ENCODE measurements at regions not wholly inside any gene's neighbourhood (a gene's known extent, or its start where the extent isn't known, plus 50 kb on each side); places are given as distances from the start of the nearest gene placed in this dataset.
A peak's percentile ranks its signal among the peaks of the same experiment; 100 is the strongest.

- Histone ChIP-seq H3K27me3 (peaks cover 97% of the 10 kb centered on the region), H3K4me2 (no peak overlapping the region)
- no peak for TF ChIP-seq Cebpa-rat (IDR thresholded peaks at IDR 0.05)
Observed at GRCh38 chrX:10744007-10744406, 123.6 kb upstream of the MID1 start.

GRCh38 chrX:10747975-10748374, 127.6 kb upstream of the MID1 start:
- no peak for TF ChIP-seq Cebpa-rat (IDR thresholded peaks at IDR 0.05)

More at GRCh38 chrX:10744007-10744406, 123.6 kb upstream of the MID1 start:
- Histone ChIP-seq H3K27ac (no peak overlapping the region), H3K4me3 (no peak overlapping the region), H3K9me3 (no peaks in the 10 kb centered on the region), H3K4me1 (no peaks in the 10 kb centered on the region), H3K36me3 (no peaks in the 10 kb centered on the region), H3K9ac (no peak overlapping the region), H4K20me1 (no peaks in the 10 kb centered on the region; the same call in 1 of the 2 replicates)

GRCh38 chrX:10749113-10749512, 128.7 kb upstream of the MID1 start:
- H3K36me3 ChIP-seq, result no peaks in the 10 kb centered on the region
- no peak overlapping the region for H3K27ac ChIP-seq
- H3K4me2 ChIP-seq, result no peak overlapping the region
- no peak overlapping the region for H3K9ac ChIP-seq
- no peaks in the 10 kb centered on the region for H3K9me3 ChIP-seq
- no peak overlapping the region for H3K4me3 ChIP-seq
- H3K4me1 ChIP-seq, result no peaks in the 10 kb centered on the region
- H3K27me3 ChIP-seq, result peaks cover 97% of the 10 kb centered on the region
- H4K20me1 ChIP-seq, result no peaks in the 10 kb centered on the region
- TF ChIP-seq Cebpa-rat (IDR thresholded peaks at IDR 0.05), result no peak

More at GRCh38 chrX:10747975-10748374, 127.6 kb upstream of the MID1 start:
- H3K36me3 ChIP-seq, result no peaks in the 10 kb centered on the region
- no peaks in the 10 kb centered on the region for H3K4me1 ChIP-seq
- H4K20me1 ChIP-seq, result no peaks in the 10 kb centered on the region
- no peaks in the 10 kb centered on the region for H3K9me3 ChIP-seq
- H3K27ac ChIP-seq, result no peak overlapping the region
- H3K27me3 ChIP-seq, result peaks cover 97% of the 10 kb centered on the region
- H3K4me2 ChIP-seq, result no peak overlapping the region
- no peak overlapping the region for H3K9ac ChIP-seq
- no peak overlapping the region for H3K4me3 ChIP-seq

DNA sequence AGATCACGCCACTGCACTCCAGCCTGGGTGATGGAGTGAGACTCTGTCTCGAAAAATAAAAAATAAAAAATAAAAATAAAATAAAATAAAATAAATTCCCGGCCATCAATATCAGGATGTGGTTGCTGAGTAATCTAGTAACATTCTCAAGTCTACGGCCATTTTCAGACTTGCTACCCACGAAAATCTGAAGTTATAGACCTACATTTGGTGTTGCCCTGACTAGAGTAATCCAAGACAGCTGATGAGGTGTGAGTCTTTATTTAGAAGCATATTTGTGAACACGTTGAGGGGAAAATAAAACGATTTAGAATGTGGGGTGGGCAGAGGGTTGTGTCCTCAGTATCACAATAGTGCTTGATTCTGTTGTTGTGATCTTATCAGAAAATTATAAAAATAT, 130.2 kb upstream of the MID1 start:
- Histone ChIP-seq H3K27me3 (peaks cover 97% of the 10 kb centered on the region), H3K36me3 (no peaks in the 10 kb centered on the region), H3K4me2 (no peak overlapping the region)

DNA sequence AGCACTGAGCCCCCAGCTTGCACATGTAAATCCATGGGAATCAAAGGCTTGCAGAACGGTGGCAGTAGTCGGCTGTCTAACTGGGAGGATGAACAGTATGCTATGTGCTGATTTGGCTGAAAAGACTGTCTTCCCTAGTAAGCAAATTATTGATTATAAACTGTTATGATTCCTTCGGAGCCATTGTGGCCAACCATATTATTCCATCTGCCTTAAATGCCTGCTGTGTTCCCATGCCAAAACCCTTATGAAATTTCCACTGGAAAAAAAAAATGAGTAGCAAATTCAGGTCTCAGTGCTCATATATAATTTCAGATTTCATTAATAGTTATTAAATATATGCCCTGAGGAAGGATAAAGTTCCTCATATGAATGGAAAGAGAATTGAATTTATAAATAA, 132.7 kb upstream of the MID1 start:
- no peak overlapping the region for H3K4me3 ChIP-seq
- peaks cover 17% of the 10 kb centered on the region; the same call in 1 of the 2 replicates for H4K20me1 ChIP-seq
- peaks cover 96% of the 10 kb centered on the region for H3K27me3 ChIP-seq
- H3K9ac ChIP-seq, result no peak overlapping the region
- H3K9me3 ChIP-seq, result no peaks in the 10 kb centered on the region
- H3K36me3 ChIP-seq, result no peaks in the 10 kb centered on the region
- no peak overlapping the region for H3K27ac ChIP-seq
- H3K4me2 ChIP-seq, result no peak overlapping the region
- no peaks in the 10 kb centered on the region for H3K4me1 ChIP-seq
- TF ChIP-seq Cebpa-rat (IDR thresholded peaks at IDR 0.05), result no peak

More for the DNA sequence above, 130.2 kb upstream of the MID1 start:
- H3K9me3 ChIP-seq, result no peaks in the 10 kb centered on the region
- no peak overlapping the region for H3K9ac ChIP-seq
- H3K4me3 ChIP-seq, result no peak overlapping the region
- H4K20me1 ChIP-seq, result 0 out of 2 replicates have a peak, but pooled peaks cover 4% of the 10 kb centered on the region
- H3K27ac ChIP-seq, result no peak overlapping the region
- no peak for TF ChIP-seq Cebpa-rat (IDR thresholded peaks at IDR 0.05)
- H3K4me1 ChIP-seq, result no peaks in the 10 kb centered on the region

DNA sequence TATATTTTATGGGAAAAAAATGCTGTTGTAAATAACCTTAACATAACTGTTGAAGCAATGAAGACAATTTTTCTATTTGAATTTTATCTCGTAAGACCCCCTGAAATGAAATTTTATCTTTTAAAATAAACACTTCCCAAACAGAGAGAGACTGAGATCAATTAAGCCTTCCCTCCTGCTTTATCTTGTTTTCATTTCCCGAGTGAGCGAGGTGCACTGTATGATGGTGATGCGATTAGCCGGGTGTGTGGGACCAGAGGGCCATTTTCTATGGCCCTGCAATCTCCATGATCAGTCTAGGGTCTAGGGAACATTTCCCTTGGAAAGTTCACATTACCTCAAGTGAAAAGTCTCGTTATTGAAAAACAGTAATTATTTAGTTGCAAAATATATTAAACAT, 134.1 kb upstream of the MID1 start:
- no peak overlapping the region for H3K9ac ChIP-seq
- H3K4me1 ChIP-seq, result peaks cover 6% of the 10 kb centered on the region
- peaks cover 96% of the 10 kb centered on the region for H3K27me3 ChIP-seq
- H3K4me3 ChIP-seq, result no peak overlapping the region
- no peak for TF ChIP-seq Cebpa-rat (IDR thresholded peaks at IDR 0.05)
- no peaks in the 10 kb centered on the region for H3K36me3 ChIP-seq
- peaks cover 17% of the 10 kb centered on the region; the same call in 1 of the 2 replicates for H4K20me1 ChIP-seq
- H3K4me2 ChIP-seq, result no peak overlapping the region
- no peaks in the 10 kb centered on the region for H3K9me3 ChIP-seq
- H3K27ac ChIP-seq, result no peak overlapping the region

GRCh38 chrX:10755439-10756334, 135.3 kb upstream of the MID1 start:
- H3K4me1 ChIP-seq, result peaks cover 13% of the 10 kb centered on the region
- H3K27ac ChIP-seq, result no peak overlapping the region
- no peak for TF ChIP-seq Cebpa-rat (IDR thresholded peaks at IDR 0.05)
- no peak overlapping the region for H3K9ac ChIP-seq
- peaks cover 17% of the 10 kb centered on the region; the same call in 1 of the 2 replicates for H4K20me1 ChIP-seq
- peaks cover 96% of the 10 kb centered on the region for H3K27me3 ChIP-seq
- no peak overlapping the region for H3K4me3 ChIP-seq
- H3K4me2 ChIP-seq, result no peak overlapping the region
- H3K9me3 ChIP-seq, result no peaks in the 10 kb centered on the region
- H3K36me3 ChIP-seq, result no peaks in the 10 kb centered on the region

- H3K9me3 ChIP-seq, result no peaks in the 10 kb centered on the region
- peaks cover 13% of the 10 kb centered on the region for H3K4me1 ChIP-seq
- H3K27ac ChIP-seq, result no peak overlapping the region
- H3K9ac ChIP-seq, result no peak overlapping the region
- no peaks in the 10 kb centered on the region for H3K36me3 ChIP-seq
- H3K4me2 ChIP-seq, result no peak overlapping the region
- no peak overlapping the region for H3K4me3 ChIP-seq
- peaks cover 96% of the 10 kb centered on the region for H3K27me3 ChIP-seq
- peaks cover 17% of the 10 kb centered on the region; the same call in 1 of the 2 replicates for H4K20me1 ChIP-seq
- TF ChIP-seq Cebpa-rat (IDR thresholded peaks at IDR 0.05), result no peak
Observed at GRCh38 chrX:10756441-10756840, 136.1 kb upstream of the MID1 start.

DNA sequence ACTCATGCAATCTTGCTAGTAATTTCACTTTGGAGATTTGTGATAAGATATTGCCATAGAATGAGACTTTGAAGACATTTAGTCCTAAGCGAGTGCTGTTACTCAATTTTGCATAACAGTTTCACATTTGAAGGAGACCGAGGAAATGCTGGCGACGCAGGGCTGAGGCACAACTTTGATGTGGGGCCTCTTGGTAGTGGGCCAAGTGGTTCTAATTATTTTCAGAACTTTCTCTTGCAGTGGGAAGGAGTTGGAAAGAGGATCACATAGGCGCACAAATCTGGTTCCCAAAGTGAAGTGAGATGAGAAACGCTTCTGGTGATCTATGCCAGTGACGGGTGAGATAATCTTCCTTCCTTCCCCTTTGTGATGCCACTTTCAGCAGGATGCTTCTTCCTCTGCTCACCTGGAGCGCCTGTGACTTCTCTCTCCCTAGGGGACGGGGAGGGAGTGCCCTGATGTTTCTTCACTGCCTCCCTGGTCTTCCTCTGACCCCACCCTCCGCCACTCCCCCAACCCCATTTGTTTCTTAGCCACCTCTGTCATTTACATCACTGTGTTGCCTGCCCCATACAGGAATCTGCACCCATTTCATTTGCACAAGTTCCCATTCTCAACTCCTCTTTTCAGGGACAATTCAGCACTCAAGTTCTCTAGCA, 138.9 kb upstream of the MID1 start:
- no peak overlapping the region for H3K4me3 ChIP-seq
- H3K36me3 ChIP-seq, result no peaks in the 10 kb centered on the region
- H3K27ac ChIP-seq, result no peak overlapping the region
- H3K9me3 ChIP-seq, result no peaks in the 10 kb centered on the region
- no peak for TF ChIP-seq Cebpa-rat (IDR thresholded peaks at IDR 0.05)
- peaks cover 17% of the 10 kb centered on the region; the same call in 1 of the 2 replicates for H4K20me1 ChIP-seq
- H3K4me1 ChIP-seq, result peaks cover 13% of the 10 kb centered on the region
- H3K27me3 ChIP-seq, result peaks cover 80% of the 10 kb centered on the region
- H3K4me2 ChIP-seq, result peak overlapping the region; percentile 45
- no peak overlapping the region for H3K9ac ChIP-seq

- peaks cover 79% of the 10 kb centered on the region for H3K27me3 ChIP-seq
- H3K9me3 ChIP-seq, result no peaks in the 10 kb centered on the region
- peaks cover 5% of the 10 kb centered on the region; the same call in 1 of the 2 replicates for H4K20me1 ChIP-seq
- no peak for TF ChIP-seq Cebpa-rat (IDR thresholded peaks at IDR 0.05)
- no peaks in the 10 kb centered on the region for H3K36me3 ChIP-seq
- no peak overlapping the region for H3K9ac ChIP-seq
- H3K4me2 ChIP-seq, result no peak overlapping the region
- H3K4me3 ChIP-seq, result no peak overlapping the region
- no peak overlapping the region for H3K27ac ChIP-seq
- peaks cover 13% of the 10 kb centered on the region for H3K4me1 ChIP-seq
Observed at GRCh38 chrX:10761447-10761846, 141.1 kb upstream of the MID1 start.

Data from BLaER1 (cell line).